ENCODE measurements at regions not wholly inside any gene's neighbourhood (a gene's known extent, or its start where the extent isn't known, plus 50 kb on each side); places are given as distances from the start of the nearest gene placed in this dataset.

GRCh38 chr9:108565651-108566378, 290.0 kb downstream of the ACTL7B start:
- no peak for DNase-seq
- no peak overlapping the region for H3K27ac Mint-ChIP-seq
- POLR2A ChIA-PET = no interaction called here

GRCh38 chr9:108562176-108562575, 293.6 kb downstream of the ACTL7B start:
- ChIA-PET CTCF (no interaction called here), POLR2A (no interaction called here)
- H3K36me3 Mint-ChIP-seq (ENCODE audit: low read depth) = no peaks in the 10 kb centered on the region
- DNase-seq = no peak
- H3K4me3 Mint-ChIP-seq = no peak overlapping the region
- no peak overlapping the region for H3K27ac Mint-ChIP-seq
- H3K4me1 Mint-ChIP-seq = no peaks in the 10 kb centered on the region
- H3K27me3 Mint-ChIP-seq = no peaks in the 10 kb centered on the region
- no peaks in the 10 kb centered on the region for H3K9me3 Mint-ChIP-seq

More at GRCh38 chr9:108565651-108566378, 290.0 kb downstream of the ACTL7B start:
- Mint-ChIP-seq H3K4me3 (no peak overlapping the region), H3K27me3 (no peaks in the 10 kb centered on the region), H3K36me3 (ENCODE audit: low read depth) (no peaks in the 10 kb centered on the region), H3K4me1 (no peaks in the 10 kb centered on the region), H3K9me3 (no peaks in the 10 kb centered on the region)
- CTCF ChIA-PET = interaction anchor here (0.6 to 1.5 kb wide), 7 partner anchors 11 to 1466 kb away, joined by 3 to 4 read pairs (median 3); no protein-coding TSS in a partner anchor

- H3K27me3 Mint-ChIP-seq = no peaks in the 10 kb centered on the region
- H3K9me3 Mint-ChIP-seq = no peaks in the 10 kb centered on the region
- H3K36me3 Mint-ChIP-seq (ENCODE audit: low read depth) = no peaks in the 10 kb centered on the region
- CTCF ChIA-PET = no interaction called here
- H3K4me1 Mint-ChIP-seq = no peaks in the 10 kb centered on the region
- POLR2A ChIA-PET = no interaction called here
- H3K27ac Mint-ChIP-seq = no peak overlapping the region
- no peak overlapping the region for H3K4me3 Mint-ChIP-seq
- DNase-seq = no peak
These were observed 296.4 kb downstream of the ACTL7B start for GRCh38 chr9:108559432-108559831.

- no peak overlapping the region for H3K4me3 Mint-ChIP-seq
- CTCF ChIA-PET = interaction anchor here (1.8 kb wide), 1 partner anchor 10 kb away, joined by 4 read pairs; no protein-coding TSS in a partner anchor
- H3K36me3 Mint-ChIP-seq (ENCODE audit: low read depth) = no peaks in the 10 kb centered on the region
- H3K27me3 Mint-ChIP-seq = no peaks in the 10 kb centered on the region
- POLR2A ChIA-PET = no interaction called here
- no peak for DNase-seq
- H3K4me1 Mint-ChIP-seq = no peaks in the 10 kb centered on the region
- H3K9me3 Mint-ChIP-seq = peaks cover 2% of the 10 kb centered on the region
- H3K27ac Mint-ChIP-seq = no peak overlapping the region
These were observed 301.0 kb downstream of the ACTL7B start for GRCh38 chr9:108554831-108555230.

- H3K36me3 Mint-ChIP-seq (ENCODE audit: low read depth) = no peaks in the 10 kb centered on the region
- DNase-seq = no peak
These were observed 302.6 kb downstream of the ACTL7B start for GRCh38 chr9:108553111-108553635.

GRCh38 chr9:108552459-108553040, 303.2 kb downstream of the ACTL7B start:
- H3K4me1 Mint-ChIP-seq = no peaks in the 10 kb centered on the region
- ChIA-PET POLR2A (no interaction called here), CTCF (no interaction called here)
- no peak for DNase-seq
- H3K36me3 Mint-ChIP-seq (ENCODE audit: low read depth) = no peaks in the 10 kb centered on the region
- H3K27me3 Mint-ChIP-seq = no peaks in the 10 kb centered on the region
- no peak overlapping the region for H3K4me3 Mint-ChIP-seq
- H3K27ac Mint-ChIP-seq = no peak overlapping the region
- peaks cover 2% of the 10 kb centered on the region for H3K9me3 Mint-ChIP-seq

More at GRCh38 chr9:108553111-108553635, 302.6 kb downstream of the ACTL7B start:
- H3K27ac Mint-ChIP-seq = no peak overlapping the region
- H3K9me3 Mint-ChIP-seq = peaks cover 2% of the 10 kb centered on the region
- H3K4me1 Mint-ChIP-seq = no peaks in the 10 kb centered on the region
- H3K4me3 Mint-ChIP-seq = no peak overlapping the region
- H3K27me3 Mint-ChIP-seq = no peaks in the 10 kb centered on the region
- ChIA-PET POLR2A (no interaction called here), CTCF (no interaction called here)

- POLR2A ChIA-PET = no interaction called here
- CTCF ChIA-PET = no interaction called here
- Mint-ChIP-seq H3K27me3 (no peaks in the 10 kb centered on the region), H3K27ac (no peak overlapping the region), H3K4me3 (no peak overlapping the region), H3K36me3 (ENCODE audit: low read depth) (no peaks in the 10 kb centered on the region), H3K9me3 (peaks cover 2% of the 10 kb centered on the region), H3K4me1 (no peaks in the 10 kb centered on the region)
- no peak for DNase-seq
These were observed 304.6 kb downstream of the ACTL7B start for GRCh38 chr9:108551030-108551841.

- Mint-ChIP-seq H3K36me3 (ENCODE audit: low read depth) (no peaks in the 10 kb centered on the region), H3K27me3 (no peaks in the 10 kb centered on the region), H3K4me1 (no peaks in the 10 kb centered on the region), H3K4me3 (no peak overlapping the region), H3K9me3 (peaks cover 2% of the 10 kb centered on the region), H3K27ac (no peak overlapping the region)
- no peak for DNase-seq
- ChIA-PET POLR2A (no interaction called here), CTCF (no interaction called here)
These were observed 305.7 kb downstream of the ACTL7B start for GRCh38 chr9:108550106-108550505.

- H3K36me3 Mint-ChIP-seq (ENCODE audit: low read depth) = no peaks in the 10 kb centered on the region
- peaks cover 2% of the 10 kb centered on the region for H3K9me3 Mint-ChIP-seq
- no peaks in the 10 kb centered on the region for H3K27me3 Mint-ChIP-seq
- H3K27ac Mint-ChIP-seq = no peak overlapping the region
- H3K4me3 Mint-ChIP-seq = no peak overlapping the region
- no peaks in the 10 kb centered on the region for H3K4me1 Mint-ChIP-seq
- POLR2A ChIA-PET = no interaction called here
- CTCF ChIA-PET = no interaction called here
- no peak for DNase-seq
These were observed 306.6 kb downstream of the ACTL7B start for GRCh38 chr9:108549184-108549583.

- CTCF ChIA-PET = no interaction called here
- Mint-ChIP-seq H3K27me3 (no peaks in the 10 kb centered on the region), H3K36me3 (ENCODE audit: low read depth) (no peaks in the 10 kb centered on the region), H3K4me3 (no peak overlapping the region), H3K27ac (no peak overlapping the region), H3K4me1 (no peaks in the 10 kb centered on the region), H3K9me3 (peaks cover under 1% of the 10 kb centered on the region)
- no peak for DNase-seq
- POLR2A ChIA-PET = no interaction called here
These were observed 308.2 kb downstream of the ACTL7B start for GRCh38 chr9:108547411-108548135.

- Mint-ChIP-seq H3K9me3 (no peaks in the 10 kb centered on the region), H3K36me3 (ENCODE audit: low read depth) (no peaks in the 10 kb centered on the region), H3K4me3 (no peak overlapping the region), H3K27me3 (no peaks in the 10 kb centered on the region), H3K4me1 (no peaks in the 10 kb centered on the region), H3K27ac (no peak overlapping the region)
- ChIA-PET CTCF (no interaction called here), POLR2A (no interaction called here)
- DNase-seq = no peak
These were observed 309.6 kb downstream of the ACTL7B start for GRCh38 chr9:108546215-108546614.

GRCh38 chr9:108545436-108545835, 310.4 kb downstream of the ACTL7B start:
- CTCF ChIA-PET = no interaction called here
- no peak overlapping the region for H3K4me3 Mint-ChIP-seq
- no peaks in the 10 kb centered on the region for H3K4me1 Mint-ChIP-seq
- POLR2A ChIA-PET = no interaction called here
- H3K9me3 Mint-ChIP-seq = no peaks in the 10 kb centered on the region
- H3K27ac Mint-ChIP-seq = no peak overlapping the region
- H3K27me3 Mint-ChIP-seq = no peaks in the 10 kb centered on the region
- no peak for DNase-seq
- H3K36me3 Mint-ChIP-seq (ENCODE audit: low read depth) = no peaks in the 10 kb centered on the region

GRCh38 chr9:108544866-108545265, 310.9 kb downstream of the ACTL7B start:
- Mint-ChIP-seq H3K9me3 (no peaks in the 10 kb centered on the region), H3K4me3 (no peak overlapping the region), H3K27me3 (no peaks in the 10 kb centered on the region), H3K27ac (no peak overlapping the region), H3K4me1 (no peaks in the 10 kb centered on the region), H3K36me3 (ENCODE audit: low read depth) (no peaks in the 10 kb centered on the region)
- ChIA-PET POLR2A (no interaction called here), CTCF (no interaction called here)
- no peak for DNase-seq
